Spinal cord (tissue), 10 donors: ENCODE measurements at regions not wholly inside any gene's neighbourhood (a gene's known extent, or its start where the extent isn't known, plus 50 kb on each side); places are given as distances from the start of the nearest gene placed in this dataset. TPM values are rescaled to one million over a fixed set of nuclear protein-coding genes. Genes with fewer than 3 reads are reported as not detected.
"Not testable (repeated sequence)": the region's sequence is repeated elsewhere in the genome, so short reads cannot be mapped to it uniquely, and the experiment has no call there.

ENCODE experiments used
- DNase-seq, 6 donors: peaks; one replicate each; pipeline versions ENCODE4 v3.0.0 to v3.0.0-alpha.2; 2013 to 2015; ENCODE audit warnings: low spot score in 6 of 6, low read depth in 4 of 6
- H3K27ac ChIP-seq: one replicate; pipeline ENCODE4 v1.5.1; 2013; ENCODE audit warnings: low read depth, low read length, control low read depth
- H3K27me3 ChIP-seq: one replicate; pipeline ENCODE4 v1.6.1; 2013; ENCODE audit warnings: low read length; ENCODE audit not compliant: control insufficient read depth, insufficient read depth
- H3K36me3 ChIP-seq: one replicate; pipeline ENCODE4 v1.6.1; 2013; ENCODE audit warnings: low read length; ENCODE audit not compliant: control insufficient read depth, insufficient read depth
- H3K4me1 ChIP-seq: one replicate; pipeline ENCODE4 v1.6.1; 2013; ENCODE audit warnings: low read length; ENCODE audit not compliant: control insufficient read depth, insufficient read depth
- H3K4me3 ChIP-seq: one replicate; pipeline ENCODE4 v1.5.1; 2013; ENCODE audit warnings: low read depth, low read length, control low read depth
- H3K9me3 ChIP-seq: one replicate; pipeline ENCODE4 v1.6.1; 2013; ENCODE audit warnings: low read length; ENCODE audit not compliant: control insufficient read depth, insufficient read depth
- WGBS: methylation state at CpG from one replicate; pipeline ENCODE4 v1.1.5; 2013; ENCODE audit warnings: missing lambda C conversion rate; ENCODE audit not compliant: insufficient coverage; 5-methylcytosine and 5-hydroxymethylcytosine counted together
- small RNA-seq: library from RNA; depleted of rRNA; stranded (forward); fragments of <200 nt; gene quantifications from one replicate; pipeline ENCODE3, GENCODE V24; 2014; ENCODE audit warnings: low replicate concordance
- donor health status: healthy.

DNA sequence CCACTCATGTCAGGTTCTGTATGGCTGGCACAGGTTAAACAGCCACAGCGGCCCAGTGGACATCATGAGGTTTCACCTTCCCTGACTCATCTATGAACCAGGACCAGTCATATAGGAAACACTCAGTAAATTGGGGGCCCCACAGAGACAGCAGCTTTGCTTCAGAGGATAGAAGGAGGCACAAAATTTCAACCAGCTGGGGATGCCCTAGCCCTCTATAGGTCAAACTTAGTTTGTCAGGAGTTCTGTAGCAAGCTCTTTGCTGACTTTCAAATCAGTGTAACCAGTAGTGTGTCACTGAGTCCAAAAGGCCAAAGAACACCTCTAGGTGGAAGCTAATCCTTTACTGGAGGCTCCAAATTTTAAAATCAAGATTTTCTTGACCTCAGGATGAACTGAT is 4157.8 kb upstream of the TPTE start:
- not testable (repeated sequence) for H3K36me3 ChIP-seq, H3K4me3 ChIP-seq, H3K9me3 ChIP-seq, H3K4me1 ChIP-seq, H3K27ac ChIP-seq, DNase-seq, H3K27me3 ChIP-seq
- WGBS, result no CpG with 5 or more reads among the region's 1 CpG

DNA sequence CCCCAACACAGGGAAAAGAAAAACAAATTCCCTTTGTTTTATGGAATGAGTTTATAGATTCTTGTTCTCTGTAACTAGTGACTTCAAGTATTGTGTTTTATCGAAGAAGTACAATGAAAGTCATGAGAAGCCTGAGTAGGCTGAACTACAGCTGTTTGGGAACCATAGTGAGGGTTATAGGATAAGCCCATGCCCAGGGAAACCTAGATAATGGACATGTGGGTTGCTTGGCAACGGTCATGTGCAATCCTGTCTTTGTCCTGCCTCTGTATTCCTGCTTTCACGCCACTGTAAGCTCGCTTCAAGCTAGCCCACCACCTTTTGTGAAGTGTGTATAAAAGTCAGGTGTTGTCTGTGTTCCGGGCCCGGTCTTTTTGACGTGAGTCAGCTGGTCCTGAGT is 4152.6 kb upstream of the TPTE start:
- H3K4me1 ChIP-seq, H3K27me3 ChIP-seq, H3K36me3 ChIP-seq, H3K9me3 ChIP-seq: not testable (repeated sequence)
- 25% methylated on average over 1 of the region's 7 CpGs for WGBS
- peak overlapping the region; percentile 27 for H3K4me3 ChIP-seq
- DNase-seq, result peak in 5 of 6 donors; percentile 30 to 88 (median 37)
- peak overlapping the region; percentile 84 for H3K27ac ChIP-seq

GRCh38 chr21:6373253-6373652 is 4148.1 kb upstream of the TPTE start:
- H3K4me1 ChIP-seq, H3K27me3 ChIP-seq, H3K9me3 ChIP-seq, H3K36me3 ChIP-seq, DNase-seq, H3K4me3 ChIP-seq, H3K27ac ChIP-seq: not testable (repeated sequence)
- WGBS, result no CpG with 5 or more reads among the region's 3 CpGs

DNA sequence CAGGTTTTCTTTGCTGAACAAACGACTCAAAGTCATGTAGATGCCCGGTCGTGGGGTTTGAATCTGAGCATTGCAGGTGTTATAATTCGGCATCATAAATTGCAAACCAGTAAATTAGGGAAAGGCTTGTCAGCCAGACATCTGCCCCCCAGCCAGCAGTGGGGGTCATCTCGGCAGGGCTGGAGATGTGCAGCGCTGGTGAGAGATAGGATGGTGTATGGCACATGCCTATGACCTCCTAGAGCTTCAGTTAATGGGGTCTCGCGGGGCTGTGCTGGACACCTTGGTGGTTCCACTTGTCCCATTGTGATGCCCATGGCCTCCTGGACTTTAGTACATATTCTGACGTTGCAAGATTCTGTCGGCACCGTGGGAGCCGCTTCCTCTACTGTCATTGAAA is 4147.2 kb upstream of the TPTE start:
- not testable (repeated sequence) for H3K36me3 ChIP-seq, H3K27ac ChIP-seq, H3K9me3 ChIP-seq, H3K4me1 ChIP-seq, H3K4me3 ChIP-seq, H3K27me3 ChIP-seq
- DNase-seq, result peak in 1 of 6 donors; percentile 3
- WGBS, result 43% methylated on average over 6 of the region's 12 CpGs

GRCh38 chr21:6374926-6375325 is 4146.5 kb upstream of the TPTE start:
- not testable (repeated sequence) for H3K27me3 ChIP-seq, H3K9me3 ChIP-seq, H3K4me1 ChIP-seq, H3K27ac ChIP-seq, DNase-seq, H3K36me3 ChIP-seq, H3K4me3 ChIP-seq
- WGBS, result 64% methylated on average over 3 of the region's 4 CpGs

DNA sequence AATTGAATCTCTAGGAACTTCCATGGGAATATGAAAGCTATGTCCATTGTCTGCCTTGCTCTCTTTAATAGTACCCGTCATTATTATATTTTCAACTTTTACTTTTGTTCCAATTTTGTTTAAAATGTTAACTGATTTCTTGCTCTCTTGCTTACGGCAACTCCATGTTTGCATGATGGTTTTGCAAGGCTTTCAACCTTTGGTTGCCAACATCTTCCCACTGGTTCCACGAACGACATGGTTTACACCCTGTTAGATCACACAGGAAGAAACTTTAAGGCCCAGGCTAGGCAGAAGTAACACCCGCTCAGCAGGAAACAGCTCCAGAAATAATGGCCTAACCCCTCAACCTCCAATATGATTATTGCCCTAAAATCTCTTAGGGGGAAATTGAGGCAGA is 4145.6 kb upstream of the TPTE start:
- not testable (repeated sequence) for H3K36me3 ChIP-seq, H3K9me3 ChIP-seq, H3K27ac ChIP-seq, DNase-seq, H3K4me1 ChIP-seq, H3K27me3 ChIP-seq, H3K4me3 ChIP-seq
- WGBS, result no CpG with 5 or more reads among the region's 5 CpGs

GRCh38 chr21:6376321-6377070 is 4144.9 kb upstream of the TPTE start:
- H3K9me3 ChIP-seq, H3K36me3 ChIP-seq, H3K4me1 ChIP-seq, H3K27me3 ChIP-seq, H3K27ac ChIP-seq, DNase-seq, H3K4me3 ChIP-seq: not testable (repeated sequence)
- 70% methylated on average over 5 of the region's 9 CpGs for WGBS

Small RNA genes lying in the stretch of these regions (small RNA-seq; reads per million reads assigned to genes)
- not detected for gene RF00019
